Erythroblast (primary cell): ENCODE measurements at regions not wholly inside any gene's neighbourhood (a gene's known extent, or its start where the extent isn't known, plus 50 kb on each side); places are given as distances from the start of the nearest gene placed in this dataset.

Experiments
- GATA1 ChIP-seq: IDR thresholded peaks from 2 replicates; pipeline ENCODE4 v1.6.1; 2011; ENCODE audit warnings: low read depth, mild to moderate bottlenecking, control low read depth, low read length, moderate library complexity
- POLR2A ChIP-seq: IDR thresholded peaks from 2 replicates; pipeline ENCODE4 v1.6.1; 2011; ENCODE audit warnings: mild to moderate bottlenecking, low read length

- TF ChIP-seq POLR2A (no peak), GATA1 (no peak)
Observed at GRCh38 chr3:124157748-124158147, 165.8 kb upstream of the ROPN1 start.
